GM23338 (cell line): ENCODE measurements at regions not wholly inside any gene's neighbourhood (a gene's known extent, or its start where the extent isn't known, plus 50 kb on each side); places are given as distances from the start of the nearest gene placed in this dataset.

ENCODE experiments used
- CREB1 ChIP-seq: fragments of 250-450 bp; sonication (Bioruptor Pico); IDR thresholded peaks from 2 replicates; pipeline ENCODE4 v1.5.0; 2020; ENCODE audit warnings: low read depth, mild to moderate bottlenecking, moderate library complexity
- EZH2 ChIP-seq: fragments of 200-600 bp; sonication (generic); IDR thresholded peaks from one replicate; pipeline ENCODE4 v1.8.0; 2017; ENCODE audit warnings: antibody characterized with exemption, mild to moderate bottlenecking, low read depth; ENCODE audit not compliant: unreplicated experiment
- EZH2phosphoT487 ChIP-seq: fragments of 200-600 bp; sonication (generic); IDR thresholded peaks from one replicate; pipeline ENCODE4 v1.8.1; 2018; ENCODE audit warnings: antibody characterized with exemption; ENCODE audit not compliant: unreplicated experiment
- NANOG ChIP-seq: IDR thresholded peaks from 2 replicates; pipeline ENCODE4 v1.6.1; 2016; ENCODE audit warnings: antibody characterized with exemption, borderline replicate concordance
- POLR2AphosphoS5 ChIP-seq: IDR thresholded peaks from 2 replicates; pipeline ENCODE4 v1.6.1; 2016; ENCODE audit warnings: antibody characterized with exemption, low read depth
- STAT1 ChIP-seq: IDR thresholded peaks from one replicate; pipeline ENCODE4 v1.6.1; 2016; ENCODE audit warnings: antibody characterized with exemption; ENCODE audit not compliant: unreplicated experiment
- TF ChIP-seq, protein P1 (sequence below), 2 experiments: fragments of 200-600 bp in 1 of 2; sonication (generic) in 1 of 2; conservative IDR thresholded peaks; 2 replicates each; pipeline versions ENCODE4 v1.5.1 to v1.6.1; 2016 to 2017; ENCODE audit warnings: antibody characterized with exemption in 2 of 2, low read depth in 2 of 2, mild to moderate bottlenecking in 2 of 2, moderate library complexity in 1 of 2
- TF ChIP-seq, protein P2 (sequence below): IDR thresholded peaks from one replicate; pipeline ENCODE4 v1.6.1; 2018; ENCODE audit warnings: antibody characterized with exemption; ENCODE audit not compliant: unreplicated experiment

DNA sequence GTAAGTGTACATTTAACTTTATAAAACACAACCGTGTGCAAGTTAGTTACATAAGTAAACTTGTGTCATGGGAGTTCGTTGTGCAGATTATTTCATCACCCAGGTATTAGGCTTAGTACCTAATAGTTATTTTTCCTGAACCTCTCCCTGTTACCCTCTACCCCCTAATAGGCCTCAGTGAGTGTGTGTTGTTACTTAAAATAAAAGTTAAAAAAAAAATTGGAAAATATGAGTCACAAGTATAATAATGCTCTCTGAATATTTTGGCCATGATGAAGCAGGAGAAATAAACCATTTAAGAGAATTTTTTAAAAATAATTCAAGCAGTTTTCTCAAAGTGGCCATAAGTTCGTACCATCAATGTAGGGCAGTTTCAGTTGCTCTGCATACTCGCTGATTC is 105.1 kb upstream of the GRID2 start:
- TF ChIP-seq, protein P1, sequence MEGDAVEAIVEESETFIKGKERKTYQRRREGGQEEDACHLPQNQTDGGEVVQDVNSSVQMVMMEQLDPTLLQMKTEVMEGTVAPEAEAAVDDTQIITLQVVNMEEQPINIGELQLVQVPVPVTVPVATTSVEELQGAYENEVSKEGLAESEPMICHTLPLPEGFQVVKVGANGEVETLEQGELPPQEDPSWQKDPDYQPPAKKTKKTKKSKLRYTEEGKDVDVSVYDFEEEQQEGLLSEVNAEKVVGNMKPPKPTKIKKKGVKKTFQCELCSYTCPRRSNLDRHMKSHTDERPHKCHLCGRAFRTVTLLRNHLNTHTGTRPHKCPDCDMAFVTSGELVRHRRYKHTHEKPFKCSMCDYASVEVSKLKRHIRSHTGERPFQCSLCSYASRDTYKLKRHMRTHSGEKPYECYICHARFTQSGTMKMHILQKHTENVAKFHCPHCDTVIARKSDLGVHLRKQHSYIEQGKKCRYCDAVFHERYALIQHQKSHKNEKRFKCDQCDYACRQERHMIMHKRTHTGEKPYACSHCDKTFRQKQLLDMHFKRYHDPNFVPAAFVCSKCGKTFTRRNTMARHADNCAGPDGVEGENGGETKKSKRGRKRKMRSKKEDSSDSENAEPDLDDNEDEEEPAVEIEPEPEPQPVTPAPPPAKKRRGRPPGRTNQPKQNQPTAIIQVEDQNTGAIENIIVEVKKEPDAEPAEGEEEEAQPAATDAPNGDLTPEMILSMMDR (conservative IDR thresholded peaks at IDR 0.05; ENCODE audit: low read depth in 2 of 2): no peak
- TF ChIP-seq, protein P2, sequence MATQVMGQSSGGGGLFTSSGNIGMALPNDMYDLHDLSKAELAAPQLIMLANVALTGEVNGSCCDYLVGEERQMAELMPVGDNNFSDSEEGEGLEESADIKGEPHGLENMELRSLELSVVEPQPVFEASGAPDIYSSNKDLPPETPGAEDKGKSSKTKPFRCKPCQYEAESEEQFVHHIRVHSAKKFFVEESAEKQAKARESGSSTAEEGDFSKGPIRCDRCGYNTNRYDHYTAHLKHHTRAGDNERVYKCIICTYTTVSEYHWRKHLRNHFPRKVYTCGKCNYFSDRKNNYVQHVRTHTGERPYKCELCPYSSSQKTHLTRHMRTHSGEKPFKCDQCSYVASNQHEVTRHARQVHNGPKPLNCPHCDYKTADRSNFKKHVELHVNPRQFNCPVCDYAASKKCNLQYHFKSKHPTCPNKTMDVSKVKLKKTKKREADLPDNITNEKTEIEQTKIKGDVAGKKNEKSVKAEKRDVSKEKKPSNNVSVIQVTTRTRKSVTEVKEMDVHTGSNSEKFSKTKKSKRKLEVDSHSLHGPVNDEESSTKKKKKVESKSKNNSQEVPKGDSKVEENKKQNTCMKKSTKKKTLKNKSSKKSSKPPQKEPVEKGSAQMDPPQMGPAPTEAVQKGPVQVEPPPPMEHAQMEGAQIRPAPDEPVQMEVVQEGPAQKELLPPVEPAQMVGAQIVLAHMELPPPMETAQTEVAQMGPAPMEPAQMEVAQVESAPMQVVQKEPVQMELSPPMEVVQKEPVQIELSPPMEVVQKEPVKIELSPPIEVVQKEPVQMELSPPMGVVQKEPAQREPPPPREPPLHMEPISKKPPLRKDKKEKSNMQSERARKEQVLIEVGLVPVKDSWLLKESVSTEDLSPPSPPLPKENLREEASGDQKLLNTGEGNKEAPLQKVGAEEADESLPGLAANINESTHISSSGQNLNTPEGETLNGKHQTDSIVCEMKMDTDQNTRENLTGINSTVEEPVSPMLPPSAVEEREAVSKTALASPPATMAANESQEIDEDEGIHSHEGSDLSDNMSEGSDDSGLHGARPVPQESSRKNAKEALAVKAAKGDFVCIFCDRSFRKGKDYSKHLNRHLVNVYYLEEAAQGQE: no peak
- TF ChIP-seq NANOG (no peak), POLR2AphosphoS5 (no peak), STAT1 (no peak), EZH2 (no peak), EZH2phosphoT487 (no peak), CREB1 (CRISPR knock-in tag) (no peak)
